ENCODE measurements at regions not wholly inside any gene's neighbourhood (a gene's known extent, or its start where the extent isn't known, plus 50 kb on each side); places are given as distances from the start of the nearest gene placed in this dataset.

DNA sequence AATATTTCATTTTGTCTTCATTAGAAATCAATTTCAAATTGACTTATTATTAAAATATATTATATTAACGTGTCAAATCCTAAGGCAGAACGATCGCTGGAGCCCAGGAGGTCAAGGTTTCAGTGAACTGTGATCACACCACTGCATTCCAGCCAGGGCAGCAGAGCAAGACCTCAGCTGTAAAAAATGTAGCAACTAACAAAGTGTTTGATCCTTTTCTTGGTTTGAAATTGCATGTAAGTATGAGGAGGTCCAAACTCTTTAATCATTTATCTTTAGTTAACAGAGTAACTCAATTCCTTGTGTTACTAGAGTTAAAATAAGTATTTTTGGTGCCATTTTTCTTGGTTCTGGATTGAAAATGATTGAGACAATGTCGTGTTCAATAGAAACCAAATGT is 1033.9 kb downstream of the NLGN4X start:
- Histone ChIP-seq H3K79me2 (ENCODE audit: low read length) (no peaks in the 10 kb centered on the region), H3K9ac (ENCODE audit: low read length) (no peak overlapping the region), H3K36me3 (ENCODE audit: low read depth, low read length) (no peaks in the 10 kb centered on the region), H3K4me2 (ENCODE audit: low read length) (no peak overlapping the region), H3K27ac (ENCODE audit: low read length) (no peak overlapping the region), H3F3A (ENCODE audit: low read length, unreplicated experiment) (no peaks in the 10 kb centered on the region), H2AFZ (ENCODE audit: low read length) (no peak overlapping the region), H4K20me1 (ENCODE audit: low read length) (no peaks in the 10 kb centered on the region), H3K4me1 (ENCODE audit: insufficient read depth, low read length) (no peaks in the 10 kb centered on the region), H3K9me2 (replicated peaks; ENCODE audit: low read length) (no peaks in the 10 kb centered on the region), H3K27me3 (ENCODE audit: low read length) (peaks cover 17% of the 10 kb centered on the region; the same call in 1 of the 2 replicates), H3K4me3 (ENCODE audit: low read length) (no peak overlapping the region), H3K9me3 (ENCODE audit: low read length) (no peaks in the 10 kb centered on the region)
- intact Hi-C loops (cut with micrococcal nuclease), result no loop called here
- ChIA-PET POLR2A (ENCODE audit: unreplicated experiment) (no interaction called here), CTCF (no interaction called here)
- no TSS peak for BruUV-seq (replicated peaks)
- TF ChIP-seq EZH2phosphoT487 (IDR thresholded peaks at IDR 0.05; ENCODE audit: borderline replicate concordance, low read length) (no peak), EZH2 (IDR thresholded peaks at IDR 0.05; ENCODE audit: low read length, unreplicated experiment) (no peak)
- ATAC-seq (no peak), DNase-seq (no peak)

DNA sequence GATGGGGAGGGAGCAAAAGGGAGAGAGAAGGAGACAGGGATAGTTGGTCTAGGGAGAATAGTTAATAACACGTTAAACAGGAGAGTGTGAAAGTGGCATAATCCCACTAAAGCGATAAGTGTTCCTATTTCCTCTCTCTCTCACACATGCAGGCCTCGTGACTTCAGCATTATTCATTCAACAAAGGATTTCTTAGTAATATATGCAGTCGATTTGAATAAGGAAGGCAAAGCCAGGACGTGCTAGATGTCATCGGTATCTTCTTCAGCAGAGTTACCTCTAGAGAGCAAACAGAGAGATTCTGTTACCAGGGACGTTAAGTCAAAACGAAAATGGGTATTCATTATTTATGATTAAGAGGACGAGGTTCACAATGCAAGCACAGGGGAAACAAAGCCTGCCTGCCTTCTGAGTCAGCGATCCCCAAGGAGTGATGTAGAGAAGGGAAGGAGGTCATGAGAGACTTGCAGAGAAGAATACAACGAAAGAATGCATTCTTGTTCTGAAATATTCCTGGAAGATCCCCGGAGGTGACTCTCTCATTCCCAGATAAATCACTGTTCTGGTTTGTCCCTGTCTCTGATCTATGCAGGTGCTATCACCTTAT is 1048.4 kb downstream of the NLGN4X start:
- TF ChIP-seq EZH2 (IDR thresholded peaks at IDR 0.05; ENCODE audit: low read length, unreplicated experiment), result no peak
- TF ChIP-seq EZH2phosphoT487 (IDR thresholded peaks at IDR 0.05; ENCODE audit: borderline replicate concordance, low read length), result no peak
- TF ChIP-seq, protein P1, sequence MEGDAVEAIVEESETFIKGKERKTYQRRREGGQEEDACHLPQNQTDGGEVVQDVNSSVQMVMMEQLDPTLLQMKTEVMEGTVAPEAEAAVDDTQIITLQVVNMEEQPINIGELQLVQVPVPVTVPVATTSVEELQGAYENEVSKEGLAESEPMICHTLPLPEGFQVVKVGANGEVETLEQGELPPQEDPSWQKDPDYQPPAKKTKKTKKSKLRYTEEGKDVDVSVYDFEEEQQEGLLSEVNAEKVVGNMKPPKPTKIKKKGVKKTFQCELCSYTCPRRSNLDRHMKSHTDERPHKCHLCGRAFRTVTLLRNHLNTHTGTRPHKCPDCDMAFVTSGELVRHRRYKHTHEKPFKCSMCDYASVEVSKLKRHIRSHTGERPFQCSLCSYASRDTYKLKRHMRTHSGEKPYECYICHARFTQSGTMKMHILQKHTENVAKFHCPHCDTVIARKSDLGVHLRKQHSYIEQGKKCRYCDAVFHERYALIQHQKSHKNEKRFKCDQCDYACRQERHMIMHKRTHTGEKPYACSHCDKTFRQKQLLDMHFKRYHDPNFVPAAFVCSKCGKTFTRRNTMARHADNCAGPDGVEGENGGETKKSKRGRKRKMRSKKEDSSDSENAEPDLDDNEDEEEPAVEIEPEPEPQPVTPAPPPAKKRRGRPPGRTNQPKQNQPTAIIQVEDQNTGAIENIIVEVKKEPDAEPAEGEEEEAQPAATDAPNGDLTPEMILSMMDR (conservative IDR thresholded peaks at IDR 0.05; ENCODE audit: low read depth, low read length), result no peak
- Histone ChIP-seq H3K4me3 (ENCODE audit: low read length) (no peak overlapping the region), H3K27me3 (ENCODE audit: low read length) (peaks cover 17% of the 10 kb centered on the region; the same call in 1 of the 2 replicates), H3K36me3 (ENCODE audit: low read depth, low read length) (no peaks in the 10 kb centered on the region), H3K9me3 (ENCODE audit: low read length) (no peaks in the 10 kb centered on the region), H3K4me1 (ENCODE audit: insufficient read depth, low read length) (no peaks in the 10 kb centered on the region), H4K20me1 (ENCODE audit: low read length) (no peaks in the 10 kb centered on the region), H3K9ac (ENCODE audit: low read length) (no peak overlapping the region), H3K4me2 (ENCODE audit: low read length) (no peak overlapping the region), H3K79me2 (ENCODE audit: low read length) (no peaks in the 10 kb centered on the region), H3F3A (ENCODE audit: low read length, unreplicated experiment) (no peaks in the 10 kb centered on the region), H3K27ac (ENCODE audit: low read length) (no peak overlapping the region), H3K9me2 (replicated peaks; ENCODE audit: low read length) (no peaks in the 10 kb centered on the region), H2AFZ (ENCODE audit: low read length) (no peak overlapping the region)
- POLR2A ChIA-PET (ENCODE audit: unreplicated experiment), result no interaction called here
- no peak for ATAC-seq
- BruUV-seq (replicated peaks), result no TSS peak
- DNase-seq, result no peak
- CTCF ChIA-PET, result no interaction called here
- intact Hi-C loops (cut with micrococcal nuclease), result no loop called here

DNA sequence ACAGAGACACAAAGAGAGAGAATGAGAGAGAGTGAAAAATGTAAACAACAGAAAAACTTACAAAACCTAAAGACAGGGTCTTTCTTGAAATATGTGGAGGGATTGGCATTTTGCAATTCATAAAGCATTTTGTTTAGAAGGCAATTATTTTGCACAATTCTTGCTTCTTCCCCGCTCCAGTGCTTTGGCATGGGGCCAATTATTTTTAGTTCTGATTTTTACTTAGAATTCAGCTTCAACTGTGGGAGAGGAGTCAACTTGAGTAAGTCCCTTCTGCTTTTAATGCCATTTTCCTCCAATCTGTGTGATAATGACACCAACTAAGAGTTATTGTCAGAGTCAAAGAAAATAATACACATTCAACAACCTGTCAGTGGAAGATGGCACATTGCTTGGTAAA is 1051.9 kb downstream of the NLGN4X start:
- TF ChIP-seq EZH2 (IDR thresholded peaks at IDR 0.05; ENCODE audit: low read length, unreplicated experiment) (no peak), EZH2phosphoT487 (IDR thresholded peaks at IDR 0.05; ENCODE audit: borderline replicate concordance, low read length) (no peak)
- TF ChIP-seq, protein P1 (conservative IDR thresholded peaks at IDR 0.05; ENCODE audit: low read depth, low read length), result no peak
- CTCF ChIA-PET, result no interaction called here
- no TSS peak for BruUV-seq (replicated peaks)

More for the DNA sequence above, 1051.9 kb downstream of the NLGN4X start:
- no peak overlapping the region for H2AFZ ChIP-seq (ENCODE audit: low read length)
- no peak for DNase-seq
- H4K20me1 ChIP-seq (ENCODE audit: low read length), result no peaks in the 10 kb centered on the region
- no peaks in the 10 kb centered on the region for H3K9me2 ChIP-seq (replicated peaks; ENCODE audit: low read length)
- H3K27ac ChIP-seq (ENCODE audit: low read length), result no peak overlapping the region
- no peaks in the 10 kb centered on the region for H3K9me3 ChIP-seq (ENCODE audit: low read length)
- H3K79me2 ChIP-seq (ENCODE audit: low read length), result no peaks in the 10 kb centered on the region
- intact Hi-C loops (cut with micrococcal nuclease), result no loop called here
- H3K4me1 ChIP-seq (ENCODE audit: insufficient read depth, low read length), result no peaks in the 10 kb centered on the region
- H3K4me2 ChIP-seq (ENCODE audit: low read length), result no peak overlapping the region
- no peak for ATAC-seq
- H3K9ac ChIP-seq (ENCODE audit: low read length), result no peak overlapping the region
- H3K36me3 ChIP-seq (ENCODE audit: low read depth, low read length), result no peaks in the 10 kb centered on the region
- POLR2A ChIA-PET (ENCODE audit: unreplicated experiment), result no interaction called here
- 0 out of 2 replicates have a peak, but pooled peaks cover under 1% of the 10 kb centered on the region for H3K27me3 ChIP-seq (ENCODE audit: low read length)
- H3F3A ChIP-seq (ENCODE audit: low read length, unreplicated experiment), result no peaks in the 10 kb centered on the region
- H3K4me3 ChIP-seq (ENCODE audit: low read length), result no peak overlapping the region
